HCT116 (cell line): ENCODE measurements at regions not wholly inside any gene's neighbourhood (a gene's known extent, or its start where the extent isn't known, plus 50 kb on each side); places are given as distances from the start of the nearest gene placed in this dataset.

Source experiments
- ATAC-seq: fragments of 200-7000 bp; cut with Tn5 transposase; 2 replicates; pipeline ENCODE4 v1.9.1; 2020; ENCODE audit warnings: mild to moderate bottlenecking, moderate library complexity
- BruUV-seq: library from RNA; stranded (reverse); fragments of 400-500 nt; replicated peaks from 2 replicates; lab custom pipeline; 2021; lab: Mats Ljungman, UMichigan
- CTCF ChIA-PET: fragments of 300-600 bp; sonication (Branson Sonifier 250); formaldehyde crosslinking; loops from one replicate; lab custom pipeline; 2021; ENCODE audit warnings: antibody characterized with exemption; lab: Charles Lee
- POLR2A ChIA-PET: fragments of 300-600, 350-600 bp; sonication (Branson Sonifier 250); formaldehyde crosslinking; loops from one replicate; lab custom pipeline; 2021; ENCODE audit warnings: antibody characterized with exemption; lab: Charles Lee
- RAD21 ChIA-PET, 2 experiments: fragments of 300-600 bp; sonication (Branson Sonifier 250); formaldehyde crosslinking; loops; one replicate each; lab custom pipeline; 2023; ENCODE audit warnings: low total read pairs in 2 of 2; ENCODE audit not compliant: uncharacterized antibody in 2 of 2, unreplicated experiment in 2 of 2, low non-redundant PET in 1 of 2; lab: Charles Lee
- DNase-seq: peaks from one replicate; pipeline ENCODE4 v3.0.0-alpha.2; 2010; ENCODE audit warnings: low read depth, low spot score
- H2AFZ ChIP-seq: fragments of 200-600 bp; shearing (Covaris generic), sonication (generic); 2 replicates; pipeline ENCODE4 v1.6.1; 2017; ENCODE audit warnings: low read depth, mixed run types, mixed read lengths, antibody characterized with exemption, low read length; ENCODE audit not compliant: poor library complexity, severe bottlenecking
- H3K27ac ChIP-seq: 2 replicates; pipeline ENCODE4 v1.5.1; 2012; ENCODE audit warnings: low read depth, low read length
- H3K27me3 ChIP-seq: fragments of 200-600 bp; sonication (generic); 2 replicates; pipeline ENCODE4 v1.6.1; 2016; ENCODE audit warnings: mixed run types, low read length, mixed read lengths; ENCODE audit not compliant: insufficient read depth
- H3K36me3 ChIP-seq, 2 experiments: fragments of 200-500 bp in 1 of 2; fragments of 200-600 bp in 1 of 2; sonication (Bioruptor generic) in 1 of 2; sonication (generic) in 1 of 2; 2 replicates each; pipeline versions ENCODE4 v1.5.1 to v1.6.1; 2014 to 2016; ENCODE audit warnings: low read length in 2 of 2, inconsistent platforms in 1 of 2, mixed read lengths in 1 of 2, mixed run types in 1 of 2; ENCODE audit not compliant: insufficient read depth in 2 of 2, control insufficient read depth in 1 of 2
- H3K4me1 ChIP-seq, 2 experiments: fragments of 200-600 bp in 1 of 2; sonication (generic) in 1 of 2; 2 replicates each; pipeline versions ENCODE4 v1.5.1 to v1.6.1; 2012 to 2017; ENCODE audit warnings: low read length in 2 of 2, inconsistent platforms in 1 of 2, mild to moderate bottlenecking in 1 of 2, mixed read lengths in 1 of 2, mixed run types in 1 of 2, moderate library complexity in 1 of 2; ENCODE audit not compliant: insufficient read depth in 2 of 2, control insufficient read depth in 1 of 2
- H3K4me2 ChIP-seq: fragments of 200-600 bp; sonication (generic); 2 replicates; pipeline ENCODE4 v1.6.1; 2017; ENCODE audit warnings: mixed run types, low read length, mixed read lengths
- H3K4me3 ChIP-seq, 2 experiments: fragments of 200-600 bp in 1 of 2; sonication (generic) in 1 of 2; replicated peaks in 1 of 2; 2 replicates each; pipeline ENCODE4 v1.5.1; 2011 to 2016; ENCODE audit warnings: low read length in 2 of 2, control low read depth in 1 of 2, low read depth in 1 of 2, mild to moderate bottlenecking in 1 of 2, mixed read lengths in 1 of 2, mixed run types in 1 of 2
- H3K79me2 ChIP-seq: fragments of 200-600 bp; sonication (generic); 2 replicates; pipeline ENCODE4 v1.6.1; 2017; ENCODE audit warnings: mild to moderate bottlenecking, mixed run types, low read length, moderate library complexity, mixed read lengths; ENCODE audit not compliant: insufficient read depth
- H3K9ac ChIP-seq: fragments of 200-600 bp; sonication (generic); 2 replicates; pipeline ENCODE4 v1.6.1; 2016; ENCODE audit warnings: low read length, mixed read lengths
- H3K9me2 ChIP-seq: fragments of 200-600 bp; sonication (generic), shearing (Covaris generic); 2 replicates; pipeline ENCODE4 v1.6.1; 2017; ENCODE audit warnings: mixed run types, mild to moderate bottlenecking, moderate library complexity; ENCODE audit not compliant: insufficient read depth
- H3K9me3 ChIP-seq, 2 experiments: fragments of 200-500 bp in 1 of 2; fragments of 200-600 bp in 1 of 2; sonication (Bioruptor generic) in 1 of 2; sonication (generic) in 1 of 2; 2 replicates each; pipeline ENCODE4 v1.6.1; 2014 to 2017; ENCODE audit warnings: low read length in 2 of 2, mixed read lengths in 2 of 2, inconsistent platforms in 1 of 2, low read depth in 1 of 2, mild to moderate bottlenecking in 1 of 2, mixed run types in 1 of 2, moderate library complexity in 1 of 2; ENCODE audit not compliant: control insufficient read depth in 1 of 2, insufficient read depth in 1 of 2
- H4K20me1 ChIP-seq: fragments of 200-600 bp; sonication (generic), shearing (Covaris generic); 2 replicates; pipeline ENCODE4 v1.6.1; 2017; ENCODE audit warnings: mixed run types, mild to moderate bottlenecking, moderate library complexity; ENCODE audit not compliant: insufficient read depth
- ATF3 ChIP-seq: IDR thresholded peaks from 2 replicates; pipeline ENCODE4 v1.6.1; 2012
- CBX3 ChIP-seq: IDR thresholded peaks from 2 replicates; pipeline ENCODE4 v1.6.1; 2012; ENCODE audit warnings: low read depth
- CEBPB ChIP-seq: IDR thresholded peaks from 2 replicates; pipeline ENCODE4 v1.6.1; 2012; ENCODE audit warnings: low read depth
- CTCF ChIP-seq, 3 experiments: fragments of 200-600 bp in 1 of 3; sonication (generic) in 1 of 3; IDR thresholded peaks in 2 of 3; conservative IDR thresholded peaks in 1 of 3; 2 replicates each; pipeline ENCODE4 v1.5.1; 2012 to 2017; ENCODE audit warnings: low read depth in 2 of 3, low read length in 2 of 3, antibody characterized with exemption in 1 of 3, borderline replicate concordance in 1 of 3, control low read depth in 1 of 3, mild to moderate bottlenecking in 1 of 3, mixed read lengths in 1 of 3, mixed run types in 1 of 3, moderate library complexity in 1 of 3; ENCODE audit not compliant: insufficient read depth in 1 of 3
- EGR1 ChIP-seq: IDR thresholded peaks from 2 replicates; pipeline ENCODE4 v1.6.1; 2012; ENCODE audit warnings: low read depth
- ELF1 ChIP-seq: IDR thresholded peaks from 2 replicates; pipeline ENCODE4 v1.6.1; 2012; ENCODE audit warnings: low read depth, borderline replicate concordance
- EZH2 ChIP-seq: fragments of 200-600 bp; sonication (generic); IDR thresholded peaks from 2 replicates; pipeline ENCODE4 v1.6.1; 2017; ENCODE audit warnings: antibody characterized with exemption, mixed run types
- FOSL1 ChIP-seq: IDR thresholded peaks from 2 replicates; pipeline ENCODE4 v1.6.1; 2012; ENCODE audit warnings: low read depth
- JUND ChIP-seq: IDR thresholded peaks from 2 replicates; pipeline ENCODE4 v1.6.1; 2012
- POLR2A ChIP-seq: IDR thresholded peaks from 2 replicates; pipeline ENCODE4 v1.7.0; 2011; ENCODE audit warnings: borderline replicate concordance; ENCODE audit not compliant: insufficient read depth, insufficient read length; ENCODE audit errors: extremely low read depth
- POLR2AphosphoS5 ChIP-seq: IDR thresholded peaks from 2 replicates; pipeline ENCODE4 v1.6.1; 2011; ENCODE audit warnings: mild to moderate bottlenecking, low read depth, low read length, moderate library complexity
- SIN3A ChIP-seq: IDR thresholded peaks from 2 replicates; pipeline ENCODE4 v1.6.1; 2012; ENCODE audit warnings: low read depth
- SP1 ChIP-seq: IDR thresholded peaks from 2 replicates; pipeline ENCODE4 v1.6.1; 2012; ENCODE audit warnings: low read depth
- SRF ChIP-seq: IDR thresholded peaks from 2 replicates; pipeline ENCODE4 v1.6.1; 2012; ENCODE audit warnings: low read depth
- TCF7L2 ChIP-seq: IDR thresholded peaks from 2 replicates; pipeline ENCODE4 v1.7.0; 2011; ENCODE audit warnings: borderline replicate concordance, inconsistent platforms; ENCODE audit not compliant: insufficient read depth, insufficient read length; ENCODE audit errors: extremely low read depth
- YY1 ChIP-seq: IDR thresholded peaks from 2 replicates; pipeline ENCODE4 v1.6.1; 2011; ENCODE audit warnings: low read length, low read depth, moderate library complexity, mild to moderate bottlenecking; ENCODE audit not compliant: insufficient replicate concordance; ENCODE audit errors: extremely low read depth
- ZFX ChIP-seq: fragments of 450-650 bp; IDR thresholded peaks from 2 replicates; pipeline ENCODE4 v1.6.1; 2017
- ZNF274 ChIP-seq: fragments of 200-500 bp; sonication (Bioruptor generic); IDR thresholded peaks from 2 replicates; pipeline ENCODE4 v1.6.1; 2014; ENCODE audit warnings: mild to moderate bottlenecking, low read depth, low read length, inconsistent platforms
- intact Hi-C: fragments of 100-400 bp; cut with micrococcal nuclease; formaldehyde crosslinking; loops from 2 replicates; pipeline ENCODE4 v1.10.0; 2022

- H3K36me3 ChIP-seq: no peaks in the 10 kb centered on the region
- H3K27me3 ChIP-seq: no peaks in the 10 kb centered on the region
- RAD21 ChIA-PET: no interaction called here
- POLR2A ChIA-PET: no interaction called here
- H3K9ac ChIP-seq: no peak overlapping the region
- no peaks in the 10 kb centered on the region for H3K9me2 ChIP-seq
- H4K20me1 ChIP-seq: no peaks in the 10 kb centered on the region
- H3K4me2 ChIP-seq: no peak overlapping the region
- H3K4me3 ChIP-seq: no peak overlapping the region
- CTCF ChIA-PET: no interaction called here
- TF ChIP-seq ATF3: no peak
- TF ChIP-seq CEBPB: no peak
- no peak for TF ChIP-seq EZH2
- TF ChIP-seq CTCF (IDR thresholded peaks at IDR 0.05 in 2 of 3, conservative IDR thresholded peaks at IDR 0.05 in 1 of 3; ENCODE audit: borderline replicate concordance in 1 of 3, insufficient read depth in 1 of 3, low read depth in 2 of 3, low read length in 2 of 3): no peak
- TF ChIP-seq POLR2A: no peak
- TF ChIP-seq ZNF274: no peak
- no peak for TF ChIP-seq SP1
- no peak for TF ChIP-seq POLR2AphosphoS5
- no peak for TF ChIP-seq CBX3
- TF ChIP-seq JUND: no peak
- TF ChIP-seq SIN3A: no peak
- TF ChIP-seq FOSL1: no peak
- TF ChIP-seq ELF1: no peak
- no peak for TF ChIP-seq ZFX
- TF ChIP-seq TCF7L2: no peak
- TF ChIP-seq YY1: no peak
- no peak for TF ChIP-seq SRF
- no peak for TF ChIP-seq EGR1
- H3K4me1 ChIP-seq: no peaks in the 10 kb centered on the region
- ATAC-seq: no peak
- no peak overlapping the region for H3K27ac ChIP-seq
- no peaks in the 10 kb centered on the region for H3K79me2 ChIP-seq
- DNase-seq: no peak
- H3K9me3 ChIP-seq: no peaks in the 10 kb centered on the region
- intact Hi-C loops: no loop called here
- no TSS peak for BruUV-seq
- no peak overlapping the region for H2AFZ ChIP-seq
Observed at GRCh38 chr12:77231501-77231918, 166.1 kb upstream of the E2F7 start.
